SK-N-SH (cell line): ENCODE measurements at regions not wholly inside any gene's neighbourhood (a gene's known extent, or its start where the extent isn't known, plus 50 kb on each side); places are given as distances from the start of the nearest gene placed in this dataset.

Experiments
- CTCF ChIA-PET: fragments of 300-600, 350-600 bp; formaldehyde crosslinking; extraction: SDS; loops from one replicate; lab custom pipeline; 2021; lab: Yijun Ruan, JAX
- POLR2A ChIA-PET: fragments of 350-600 bp; sonication (Branson Sonifier 250); formaldehyde crosslinking; extraction: SDS; loops from one replicate; lab custom pipeline; 2020; ENCODE audit warnings: antibody characterized with exemption, inconsistent platforms; lab: Yijun Ruan, JAX
- DNase-seq: peaks from one replicate; pipeline ENCODE4 v3.0.0; 2012
- H2AFZ ChIP-seq: fragments of 200-600 bp; sonication (generic); 2 replicates; pipeline ENCODE4 v1.8.1; 2016; ENCODE audit warnings: antibody characterized with exemption, mild to moderate bottlenecking, low read depth
- H3F3A ChIP-seq: fragments of 200-600 bp; sonication (generic); replicated peaks from 2 replicates; pipeline ENCODE3; 2016; ENCODE audit warnings: antibody characterized with exemption, mild to moderate bottlenecking; ENCODE audit not compliant: insufficient read depth
- H3K27ac ChIP-seq, 2 experiments: fragments of 200-500 bp in 1 of 2; fragments of 200-600 bp in 1 of 2; sonication (Bioruptor generic) in 1 of 2; sonication (generic), shearing (Covaris generic) in 1 of 2; 2 replicates each; pipeline versions ENCODE4 v1.5.1 to v1.6.1; 2014 to 2016; ENCODE audit warnings: low read depth in 2 of 2, inconsistent platforms in 1 of 2, low read length in 1 of 2, mild to moderate bottlenecking in 1 of 2, mixed read lengths in 1 of 2
- H3K27me3 ChIP-seq: fragments of 200-600 bp; sonication (generic), shearing (Covaris generic); 2 replicates; pipeline ENCODE4 v1.6.1; 2016; ENCODE audit warnings: mixed run types; ENCODE audit not compliant: insufficient read depth
- H3K36me3 ChIP-seq, 2 experiments: fragments of 200-500 bp in 1 of 2; fragments of 200-600 bp in 1 of 2; sonication (Bioruptor generic) in 1 of 2; sonication (generic) in 1 of 2; replicated peaks in 1 of 2; 2 replicates each; pipeline versions ENCODE3 to v1.5.1; 2014 to 2016; ENCODE audit warnings: low read length in 1 of 2, mild to moderate bottlenecking in 1 of 2; ENCODE audit not compliant: insufficient read depth in 2 of 2, control insufficient read depth in 1 of 2
- H3K4me1 ChIP-seq, 2 experiments: fragments of 200-500 bp in 1 of 2; fragments of 200-600 bp in 1 of 2; sonication (Bioruptor generic) in 1 of 2; sonication (generic), shearing (Covaris generic) in 1 of 2; 2 replicates each; pipeline versions ENCODE4 v1.5.1 to v1.6.1; 2014 to 2016; ENCODE audit warnings: low read depth in 1 of 2, low read length in 1 of 2, mixed run types in 1 of 2; ENCODE audit not compliant: insufficient read depth in 2 of 2, control insufficient read depth in 1 of 2
- H3K4me2 ChIP-seq: fragments of 200-600 bp; sonication (generic), shearing (Covaris generic); 2 replicates; pipeline ENCODE4 v1.6.1; 2017; ENCODE audit warnings: mixed run types
- H3K4me3 ChIP-seq, 2 experiments: fragments of 200-500 bp in 1 of 2; fragments of 200-600 bp in 1 of 2; sonication (Bioruptor generic) in 1 of 2; sonication (generic), shearing (Covaris generic) in 1 of 2; 2 replicates each; pipeline versions ENCODE4 v1.5.1 to v1.8.1; 2014 to 2016; ENCODE audit warnings: low read depth in 2 of 2, inconsistent platforms in 1 of 2, low read length in 1 of 2, mild to moderate bottlenecking in 1 of 2, mixed read lengths in 1 of 2, moderate library complexity in 1 of 2
- H3K79me2 ChIP-seq: fragments of 200-600 bp; sonication (generic); 2 replicates; pipeline ENCODE4 v1.8.1; 2017; ENCODE audit warnings: mild to moderate bottlenecking; ENCODE audit not compliant: insufficient read depth
- H3K9ac ChIP-seq: fragments of 200-600 bp; sonication (generic); 2 replicates; pipeline ENCODE4 v1.6.1; 2017; ENCODE audit warnings: mixed run types
- H3K9me2 ChIP-seq: fragments of 200-600 bp; sonication (generic); 2 replicates; pipeline ENCODE4 v1.6.1; 2017; ENCODE audit warnings: mixed run types
- H3K9me3 ChIP-seq: fragments of 200-600 bp; sonication (generic); 2 replicates; pipeline ENCODE4 v1.6.1; 2017; ENCODE audit warnings: mixed run types, mild to moderate bottlenecking, moderate library complexity
- H4K20me1 ChIP-seq: fragments of 200-600 bp; sonication (generic); 2 replicates; pipeline ENCODE4 v1.6.1; 2017; ENCODE audit warnings: mild to moderate bottlenecking, mixed run types; ENCODE audit not compliant: insufficient read depth
- ELF1 ChIP-seq: IDR thresholded peaks from 2 replicates; pipeline ENCODE4 v1.4.0; 2012
- EP300 ChIP-seq, 2 experiments: IDR thresholded peaks; 2 replicates each; pipeline versions ENCODE4 v1.4.0 to v1.6.1; 2012; ENCODE audit warnings: borderline replicate concordance in 1 of 2, low read depth in 1 of 2, low read length in 1 of 2
- EZH2phosphoT487 ChIP-seq: fragments of 200-600 bp; sonication (generic); IDR thresholded peaks from 2 replicates; pipeline ENCODE4 v1.6.1; 2017; ENCODE audit warnings: low read depth, mixed run types, mild to moderate bottlenecking, antibody characterized with exemption, moderate library complexity, borderline replicate concordance
- FOXJ3 ChIP-seq: sonication (generic); formaldehyde crosslinking; IDR thresholded peaks from 2 replicates; pipeline ENCODE4 v1.5.1; 2020; ENCODE audit warnings: mild to moderate bottlenecking, missing genetic modification reagents
- FOXM1 ChIP-seq: IDR thresholded peaks from 2 replicates; pipeline ENCODE4 v1.4.0; 2012; ENCODE audit warnings: low read depth, mild to moderate bottlenecking
- GABPA ChIP-seq: IDR thresholded peaks from 2 replicates; pipeline ENCODE4 v1.4.0; 2012; ENCODE audit warnings: low read depth, mild to moderate bottlenecking
- GATA2 ChIP-seq: sonication (generic); formaldehyde crosslinking; IDR thresholded peaks from 2 replicates; pipeline ENCODE4 v1.5.0; 2020; ENCODE audit warnings: mild to moderate bottlenecking, missing genetic modification reagents
- JUND ChIP-seq: IDR thresholded peaks from 2 replicates; pipeline ENCODE4 v1.4.0; 2012
- MXI1 ChIP-seq: IDR thresholded peaks from 2 replicates; pipeline ENCODE4 v1.6.1; 2012; ENCODE audit warnings: mild to moderate bottlenecking, low read depth, low read length, improper control_type of control experiment
- NFIC ChIP-seq: IDR thresholded peaks from 2 replicates; pipeline ENCODE4 v1.4.0; 2012; ENCODE audit warnings: borderline replicate concordance
- NRF1 ChIP-seq: IDR thresholded peaks from 2 replicates; pipeline ENCODE4 v1.6.1; 2012; ENCODE audit warnings: low read depth, mild to moderate bottlenecking, low read length
- RFX5 ChIP-seq: IDR thresholded peaks from 2 replicates; pipeline ENCODE4 v1.6.1; 2012; ENCODE audit warnings: mild to moderate bottlenecking, improper control_type of control experiment, low read length
- RXRA ChIP-seq: IDR thresholded peaks from 2 replicates; pipeline ENCODE4 v1.4.0; 2012; ENCODE audit warnings: low read depth, mild to moderate bottlenecking, borderline replicate concordance
- SMC3 ChIP-seq: IDR thresholded peaks from 2 replicates; pipeline ENCODE4 v1.6.1; 2012; ENCODE audit warnings: low read depth, low read length, improper control_type of control experiment
- TAF1 ChIP-seq: IDR thresholded peaks from 2 replicates; pipeline ENCODE4 v1.6.1; 2012; ENCODE audit warnings: low read depth, mild to moderate bottlenecking, low read length, moderate library complexity, borderline replicate concordance
- TCF12 ChIP-seq: IDR thresholded peaks from 2 replicates; pipeline ENCODE4 v1.4.0; 2012
- USF1 ChIP-seq: IDR thresholded peaks from 2 replicates; pipeline ENCODE4 v1.4.0; 2012; ENCODE audit warnings: low read depth, borderline replicate concordance
- YY1 ChIP-seq: IDR thresholded peaks from 2 replicates; pipeline ENCODE4 v1.4.0; 2012; ENCODE audit warnings: low read depth, mild to moderate bottlenecking
- WGBS: methylation state at CpG from one replicate; pipeline ENCODE4 v1.1.6; 2017; ENCODE audit warnings: low lambda C conversion rate; 5-methylcytosine and 5-hydroxymethylcytosine counted together
- TF ChIP-seq, protein P1 (sequence below): IDR thresholded peaks from 2 replicates; pipeline ENCODE4; 2012
- TF ChIP-seq, protein P2 (sequence below): IDR thresholded peaks from 2 replicates; pipeline ENCODE4 v1.4.0; 2012; ENCODE audit warnings: low read depth
- TF ChIP-seq, protein P3 (sequence below): fragments of 200-600 bp; sonication (generic); IDR thresholded peaks from 2 replicates; pipeline ENCODE4 v1.6.1; 2017; ENCODE audit warnings: antibody characterized with exemption, mild to moderate bottlenecking, moderate library complexity

GRCh38 chr20:40452758-40453157 lies 236.3 kb downstream of the MAFB start:
- 34% methylated on average over 3 of the region's 3 CpGs for WGBS
- ChIA-PET POLR2A (no interaction called here), CTCF (interaction anchor here (0.8 kb wide), 1 partner anchor 13 kb away, joined by 3 read pairs; no protein-coding TSS in a partner anchor)

DNA sequence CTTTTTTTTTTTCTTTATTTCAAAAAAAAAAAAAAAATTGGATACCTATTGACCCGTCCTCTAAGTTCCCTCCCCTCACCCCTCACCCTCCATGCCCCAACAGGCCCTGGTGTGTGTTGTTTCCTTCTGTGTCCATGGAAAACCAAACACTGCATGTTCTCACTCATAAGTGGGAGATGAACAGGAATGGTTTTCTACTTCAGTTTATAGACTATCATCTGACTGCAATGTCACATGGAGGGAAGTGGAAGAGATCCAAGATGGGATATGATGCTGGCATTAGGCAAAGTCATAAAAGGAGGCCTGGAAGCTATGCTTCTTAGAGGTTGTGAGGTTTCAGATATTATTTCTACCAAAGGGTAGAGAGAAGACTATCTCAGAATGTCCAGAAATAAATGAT lies 237.5 kb downstream of the MAFB start:
- no peak for DNase-seq
- Histone ChIP-seq H3F3A (no peaks in the 10 kb centered on the region), H3K4me2 (no peak overlapping the region), H4K20me1 (no peaks in the 10 kb centered on the region), H3K9me2 (no peaks in the 10 kb centered on the region), H3K36me3 (no peaks in the 10 kb centered on the region), H2AFZ (no peak overlapping the region), H3K4me1 (no peaks in the 10 kb centered on the region), H3K4me3 (no peak overlapping the region), H3K27me3 (no peaks in the 10 kb centered on the region; the same call in 1 of the 2 replicates), H3K9me3 (no peaks in the 10 kb centered on the region), H3K27ac (no peak overlapping the region), H3K79me2 (no peaks in the 10 kb centered on the region), H3K9ac (no peak overlapping the region)
- ChIA-PET CTCF (interaction anchor here (1.9 kb wide), 1 partner anchor 9 kb away, joined by 4 read pairs; no protein-coding TSS in a partner anchor), POLR2A (no interaction called here)
- 17% methylated on average over 1 of the region's 1 CpG for WGBS
- TF ChIP-seq YY1 (no peak), USF1 (no peak), TAF1 (no peak), MXI1 (no peak)
- TF ChIP-seq, protein P1, sequence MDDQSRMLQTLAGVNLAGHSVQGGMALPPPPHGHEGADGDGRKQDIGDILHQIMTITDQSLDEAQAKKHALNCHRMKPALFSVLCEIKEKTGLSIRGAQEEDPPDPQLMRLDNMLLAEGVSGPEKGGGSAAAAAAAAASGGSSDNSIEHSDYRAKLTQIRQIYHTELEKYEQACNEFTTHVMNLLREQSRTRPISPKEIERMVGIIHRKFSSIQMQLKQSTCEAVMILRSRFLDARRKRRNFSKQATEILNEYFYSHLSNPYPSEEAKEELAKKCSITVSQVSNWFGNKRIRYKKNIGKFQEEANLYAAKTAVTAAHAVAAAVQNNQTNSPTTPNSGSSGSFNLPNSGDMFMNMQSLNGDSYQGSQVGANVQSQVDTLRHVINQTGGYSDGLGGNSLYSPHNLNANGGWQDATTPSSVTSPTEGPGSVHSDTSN, result no peak

More at GRCh38 chr20:40452758-40453157, 236.3 kb downstream of the MAFB start:
- H3K9ac ChIP-seq, result no peak overlapping the region
- no peaks in the 10 kb centered on the region for H3K9me2 ChIP-seq
- no peaks in the 10 kb centered on the region for H3K36me3 ChIP-seq
- no peaks in the 10 kb centered on the region for H4K20me1 ChIP-seq
- no peaks in the 10 kb centered on the region for H3K4me1 ChIP-seq
- no peaks in the 10 kb centered on the region for H3K79me2 ChIP-seq
- H3K27ac ChIP-seq, result no peak overlapping the region
- no peaks in the 10 kb centered on the region; the same call in 1 of the 2 replicates for H3K27me3 ChIP-seq
- DNase-seq, result no peak
- no peaks in the 10 kb centered on the region for H3F3A ChIP-seq
- H3K4me3 ChIP-seq, result no peak overlapping the region
- H2AFZ ChIP-seq, result no peak overlapping the region
- no peak overlapping the region for H3K4me2 ChIP-seq
- no peaks in the 10 kb centered on the region for H3K9me3 ChIP-seq
- TF ChIP-seq SMC3 (no peak), TCF12 (no peak), NFIC (no peak), GABPA (no peak), GATA2 (CRISPR knock-in tag) (no peak), JUND (no peak), RXRA (no peak), EZH2phosphoT487 (no peak), RFX5 (no peak), NRF1 (no peak), YY1 (no peak), USF1 (no peak), FOXM1 (no peak), ELF1 (no peak), EP300 (IDR thresholded peaks at IDR 0.05; ENCODE audit: borderline replicate concordance in 1 of 2, low read depth in 1 of 2, low read length in 1 of 2) (no peak), FOXJ3 (CRISPR knock-in tag) (no peak)
- TF ChIP-seq, protein P2, sequence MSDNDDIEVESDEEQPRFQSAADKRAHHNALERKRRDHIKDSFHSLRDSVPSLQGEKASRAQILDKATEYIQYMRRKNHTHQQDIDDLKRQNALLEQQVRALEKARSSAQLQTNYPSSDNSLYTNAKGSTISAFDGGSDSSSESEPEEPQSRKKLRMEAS, result no peak
- TF ChIP-seq, protein P3, sequence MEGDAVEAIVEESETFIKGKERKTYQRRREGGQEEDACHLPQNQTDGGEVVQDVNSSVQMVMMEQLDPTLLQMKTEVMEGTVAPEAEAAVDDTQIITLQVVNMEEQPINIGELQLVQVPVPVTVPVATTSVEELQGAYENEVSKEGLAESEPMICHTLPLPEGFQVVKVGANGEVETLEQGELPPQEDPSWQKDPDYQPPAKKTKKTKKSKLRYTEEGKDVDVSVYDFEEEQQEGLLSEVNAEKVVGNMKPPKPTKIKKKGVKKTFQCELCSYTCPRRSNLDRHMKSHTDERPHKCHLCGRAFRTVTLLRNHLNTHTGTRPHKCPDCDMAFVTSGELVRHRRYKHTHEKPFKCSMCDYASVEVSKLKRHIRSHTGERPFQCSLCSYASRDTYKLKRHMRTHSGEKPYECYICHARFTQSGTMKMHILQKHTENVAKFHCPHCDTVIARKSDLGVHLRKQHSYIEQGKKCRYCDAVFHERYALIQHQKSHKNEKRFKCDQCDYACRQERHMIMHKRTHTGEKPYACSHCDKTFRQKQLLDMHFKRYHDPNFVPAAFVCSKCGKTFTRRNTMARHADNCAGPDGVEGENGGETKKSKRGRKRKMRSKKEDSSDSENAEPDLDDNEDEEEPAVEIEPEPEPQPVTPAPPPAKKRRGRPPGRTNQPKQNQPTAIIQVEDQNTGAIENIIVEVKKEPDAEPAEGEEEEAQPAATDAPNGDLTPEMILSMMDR, result no peak
- TF ChIP-seq, protein P1, result no peak
